AG04449 (cell line): ENCODE measurements at regions not wholly inside any gene's neighbourhood (a gene's known extent, or its start where the extent isn't known, plus 50 kb on each side); places are given as distances from the start of the nearest gene placed in this dataset.

ENCODE experiments used
- CTCF ChIA-PET: fragments of 350-600 bp; formaldehyde crosslinking; extraction: SDS; loops from one replicate; lab custom pipeline; 2021; ENCODE audit warnings: antibody characterized with exemption; lab: Yijun Ruan, JAX
- POLR2A ChIA-PET: fragments of 400-600, 350-600 bp; formaldehyde crosslinking; extraction: SDS; loops from one replicate; lab custom pipeline; 2020; ENCODE audit warnings: antibody characterized with exemption, inconsistent platforms; lab: Yijun Ruan, JAX
- DNase-seq: peaks from one replicate; pipeline ENCODE4 v3.0.0-alpha.2; 2010; ENCODE audit warnings: low read depth, low spot score
- H3K4me3 ChIP-seq: 2 replicates; pipeline ENCODE4 v1.5.1; 2011; ENCODE audit warnings: low read depth, mild to moderate bottlenecking, control low read depth, low read length
- TF ChIP-seq, protein P1 (sequence below): IDR thresholded peaks from one replicate; pipeline ENCODE4 v1.5.1; 2011; ENCODE audit warnings: mild to moderate bottlenecking, moderate library complexity, low read length, control low read depth, inconsistent platforms; ENCODE audit not compliant: insufficient read depth; ENCODE audit errors: missing control alignments

DNA sequence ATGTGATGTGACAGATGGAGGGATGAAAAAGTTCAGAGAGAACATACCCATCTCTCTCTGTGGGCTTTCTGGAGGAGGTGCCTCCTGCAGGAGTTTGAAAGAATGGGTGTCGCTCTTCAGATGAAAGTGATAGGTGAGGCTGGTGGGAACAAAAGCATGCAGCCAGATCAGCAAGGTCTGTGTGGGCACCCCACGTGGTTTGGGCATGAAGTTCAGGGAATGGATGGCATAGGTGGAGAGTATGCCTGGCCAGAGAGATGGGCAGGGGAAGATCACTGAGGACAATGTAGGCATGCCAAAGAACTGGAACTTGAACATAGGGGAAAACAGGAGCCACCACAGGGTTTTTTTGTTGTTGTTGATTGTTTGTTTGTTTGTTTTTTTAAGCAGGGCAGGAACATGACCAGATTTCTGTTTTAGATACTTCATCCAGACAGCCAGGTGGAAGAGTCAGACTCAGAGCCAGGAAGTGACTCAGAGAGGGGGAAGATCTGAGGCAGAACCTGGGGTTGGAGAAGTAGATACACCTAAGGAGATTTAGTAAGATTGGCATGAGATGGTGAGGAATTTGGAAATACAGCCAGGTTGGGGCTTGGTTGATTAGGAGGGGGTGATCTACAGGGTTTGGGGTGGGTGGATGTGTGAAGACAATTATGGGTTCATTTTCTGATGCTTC is 64.8 kb upstream of the CLSTN2 start:
- DNase-seq, result no peak
- TF ChIP-seq, protein P1, sequence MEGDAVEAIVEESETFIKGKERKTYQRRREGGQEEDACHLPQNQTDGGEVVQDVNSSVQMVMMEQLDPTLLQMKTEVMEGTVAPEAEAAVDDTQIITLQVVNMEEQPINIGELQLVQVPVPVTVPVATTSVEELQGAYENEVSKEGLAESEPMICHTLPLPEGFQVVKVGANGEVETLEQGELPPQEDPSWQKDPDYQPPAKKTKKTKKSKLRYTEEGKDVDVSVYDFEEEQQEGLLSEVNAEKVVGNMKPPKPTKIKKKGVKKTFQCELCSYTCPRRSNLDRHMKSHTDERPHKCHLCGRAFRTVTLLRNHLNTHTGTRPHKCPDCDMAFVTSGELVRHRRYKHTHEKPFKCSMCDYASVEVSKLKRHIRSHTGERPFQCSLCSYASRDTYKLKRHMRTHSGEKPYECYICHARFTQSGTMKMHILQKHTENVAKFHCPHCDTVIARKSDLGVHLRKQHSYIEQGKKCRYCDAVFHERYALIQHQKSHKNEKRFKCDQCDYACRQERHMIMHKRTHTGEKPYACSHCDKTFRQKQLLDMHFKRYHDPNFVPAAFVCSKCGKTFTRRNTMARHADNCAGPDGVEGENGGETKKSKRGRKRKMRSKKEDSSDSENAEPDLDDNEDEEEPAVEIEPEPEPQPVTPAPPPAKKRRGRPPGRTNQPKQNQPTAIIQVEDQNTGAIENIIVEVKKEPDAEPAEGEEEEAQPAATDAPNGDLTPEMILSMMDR, result no peak
- ChIA-PET CTCF (no interaction called here), POLR2A (no interaction called here)
- no peak overlapping the region for H3K4me3 ChIP-seq

- TF ChIP-seq, protein P1, result no peak
- DNase-seq, result no peak
- POLR2A ChIA-PET, result no interaction called here
- CTCF ChIA-PET, result no interaction called here
- no peak overlapping the region for H3K4me3 ChIP-seq
These were observed 66.2 kb upstream of the CLSTN2 start for GRCh38 chr3:139868773-139869172.

DNA sequence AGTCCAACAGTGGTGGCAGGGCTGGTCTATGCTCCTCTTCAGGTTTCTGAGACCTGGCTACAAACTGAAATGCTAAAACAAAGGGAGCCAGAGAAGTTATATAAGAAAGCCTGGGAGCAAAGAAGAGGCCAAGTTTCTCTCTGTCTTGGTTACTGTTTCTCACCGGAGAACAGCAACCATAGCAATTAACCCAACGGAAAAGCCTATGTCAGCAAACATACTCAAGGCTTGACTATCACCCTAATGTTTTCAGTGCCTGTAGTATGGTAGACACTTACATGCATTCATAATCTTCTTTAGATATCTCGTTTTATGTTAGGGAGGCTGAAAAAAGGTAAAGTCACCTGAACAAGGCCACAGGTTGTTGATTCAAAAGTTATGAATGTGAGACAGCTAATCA is 86.3 kb upstream of the CLSTN2 start:
- TF ChIP-seq, protein P1, result no peak
- CTCF ChIA-PET, result no interaction called here
- DNase-seq, result no peak
- no peak overlapping the region for H3K4me3 ChIP-seq
- POLR2A ChIA-PET, result no interaction called here

- TF ChIP-seq, protein P1, result no peak
- ChIA-PET POLR2A (no interaction called here), CTCF (no interaction called here)
- no peak for DNase-seq
- H3K4me3 ChIP-seq, result no peak overlapping the region
These were observed 88.3 kb upstream of the CLSTN2 start for GRCh38 chr3:139846729-139847128.

- TF ChIP-seq, protein P1, result no peak
- CTCF ChIA-PET, result no interaction called here
- POLR2A ChIA-PET, result no interaction called here
- H3K4me3 ChIP-seq, result no peak overlapping the region
- DNase-seq, result no peak
These were observed 95.3 kb upstream of the CLSTN2 start for GRCh38 chr3:139839659-139840058.

GRCh38 chr3:139839014-139839413 is 96.0 kb upstream of the CLSTN2 start:
- ChIA-PET POLR2A (no interaction called here), CTCF (no interaction called here)
- no peak overlapping the region for H3K4me3 ChIP-seq
- DNase-seq, result no peak
- TF ChIP-seq, protein P1, result no peak
